HCT116 (cell line): ENCODE measurements at regions not wholly inside any gene's neighbourhood (a gene's known extent, or its start where the extent isn't known, plus 50 kb on each side); places are given as distances from the start of the nearest gene placed in this dataset.

Experiments
- ATAC-seq: fragments of 200-7000 bp; cut with Tn5 transposase; 2 replicates; pipeline ENCODE4 v1.9.1; 2020; ENCODE audit warnings: mild to moderate bottlenecking, moderate library complexity
- BruUV-seq: library from RNA; stranded (reverse); fragments of 400-500 nt; replicated peaks from 2 replicates; lab custom pipeline; 2021; lab: Mats Ljungman, UMichigan
- CTCF ChIA-PET: fragments of 300-600 bp; sonication (Branson Sonifier 250); formaldehyde crosslinking; loops from one replicate; lab custom pipeline; 2021; ENCODE audit warnings: antibody characterized with exemption; lab: Charles Lee
- POLR2A ChIA-PET: fragments of 300-600, 350-600 bp; sonication (Branson Sonifier 250); formaldehyde crosslinking; loops from one replicate; lab custom pipeline; 2021; ENCODE audit warnings: antibody characterized with exemption; lab: Charles Lee
- RAD21 ChIA-PET, 2 experiments: fragments of 300-600 bp; sonication (Branson Sonifier 250); formaldehyde crosslinking; loops; one replicate each; lab custom pipeline; 2023; ENCODE audit warnings: low total read pairs in 2 of 2; ENCODE audit not compliant: uncharacterized antibody in 2 of 2, unreplicated experiment in 2 of 2, low non-redundant PET in 1 of 2; lab: Charles Lee
- DNase-seq: peaks from one replicate; pipeline ENCODE4 v3.0.0-alpha.2; 2010; ENCODE audit warnings: low read depth, low spot score
- H2AFZ ChIP-seq: fragments of 200-600 bp; shearing (Covaris generic), sonication (generic); 2 replicates; pipeline ENCODE4 v1.6.1; 2017; ENCODE audit warnings: low read depth, mixed run types, mixed read lengths, antibody characterized with exemption, low read length; ENCODE audit not compliant: poor library complexity, severe bottlenecking
- H3K27ac ChIP-seq: 2 replicates; pipeline ENCODE4 v1.5.1; 2012; ENCODE audit warnings: low read depth, low read length
- H3K27me3 ChIP-seq: fragments of 200-600 bp; sonication (generic); 2 replicates; pipeline ENCODE4 v1.6.1; 2016; ENCODE audit warnings: mixed run types, low read length, mixed read lengths; ENCODE audit not compliant: insufficient read depth
- H3K36me3 ChIP-seq, 2 experiments: fragments of 200-500 bp in 1 of 2; fragments of 200-600 bp in 1 of 2; sonication (Bioruptor generic) in 1 of 2; sonication (generic) in 1 of 2; 2 replicates each; pipeline versions ENCODE4 v1.5.1 to v1.6.1; 2014 to 2016; ENCODE audit warnings: low read length in 2 of 2, inconsistent platforms in 1 of 2, mixed read lengths in 1 of 2, mixed run types in 1 of 2; ENCODE audit not compliant: insufficient read depth in 2 of 2, control insufficient read depth in 1 of 2
- H3K4me1 ChIP-seq, 2 experiments: fragments of 200-600 bp in 1 of 2; sonication (generic) in 1 of 2; 2 replicates each; pipeline versions ENCODE4 v1.5.1 to v1.6.1; 2012 to 2017; ENCODE audit warnings: low read length in 2 of 2, inconsistent platforms in 1 of 2, mild to moderate bottlenecking in 1 of 2, mixed read lengths in 1 of 2, mixed run types in 1 of 2, moderate library complexity in 1 of 2; ENCODE audit not compliant: insufficient read depth in 2 of 2, control insufficient read depth in 1 of 2
- H3K4me2 ChIP-seq: fragments of 200-600 bp; sonication (generic); 2 replicates; pipeline ENCODE4 v1.6.1; 2017; ENCODE audit warnings: mixed run types, low read length, mixed read lengths
- H3K4me3 ChIP-seq, 2 experiments: fragments of 200-600 bp in 1 of 2; sonication (generic) in 1 of 2; replicated peaks in 1 of 2; 2 replicates each; pipeline ENCODE4 v1.5.1; 2011 to 2016; ENCODE audit warnings: low read length in 2 of 2, control low read depth in 1 of 2, low read depth in 1 of 2, mild to moderate bottlenecking in 1 of 2, mixed read lengths in 1 of 2, mixed run types in 1 of 2
- H3K79me2 ChIP-seq: fragments of 200-600 bp; sonication (generic); 2 replicates; pipeline ENCODE4 v1.6.1; 2017; ENCODE audit warnings: mild to moderate bottlenecking, mixed run types, low read length, moderate library complexity, mixed read lengths; ENCODE audit not compliant: insufficient read depth
- H3K9ac ChIP-seq: fragments of 200-600 bp; sonication (generic); 2 replicates; pipeline ENCODE4 v1.6.1; 2016; ENCODE audit warnings: low read length, mixed read lengths
- H3K9me2 ChIP-seq: fragments of 200-600 bp; sonication (generic), shearing (Covaris generic); 2 replicates; pipeline ENCODE4 v1.6.1; 2017; ENCODE audit warnings: mixed run types, mild to moderate bottlenecking, moderate library complexity; ENCODE audit not compliant: insufficient read depth
- H3K9me3 ChIP-seq, 2 experiments: fragments of 200-500 bp in 1 of 2; fragments of 200-600 bp in 1 of 2; sonication (Bioruptor generic) in 1 of 2; sonication (generic) in 1 of 2; 2 replicates each; pipeline ENCODE4 v1.6.1; 2014 to 2017; ENCODE audit warnings: low read length in 2 of 2, mixed read lengths in 2 of 2, inconsistent platforms in 1 of 2, low read depth in 1 of 2, mild to moderate bottlenecking in 1 of 2, mixed run types in 1 of 2, moderate library complexity in 1 of 2; ENCODE audit not compliant: control insufficient read depth in 1 of 2, insufficient read depth in 1 of 2
- H4K20me1 ChIP-seq: fragments of 200-600 bp; sonication (generic), shearing (Covaris generic); 2 replicates; pipeline ENCODE4 v1.6.1; 2017; ENCODE audit warnings: mixed run types, mild to moderate bottlenecking, moderate library complexity; ENCODE audit not compliant: insufficient read depth
- EZH2phosphoT487 ChIP-seq: fragments of 200-600 bp; IDR thresholded peaks from 2 replicates; pipeline ENCODE4 v1.6.1; 2018; ENCODE audit warnings: antibody characterized with exemption, borderline replicate concordance
- FOSL1 ChIP-seq: IDR thresholded peaks from 2 replicates; pipeline ENCODE4 v1.6.1; 2012; ENCODE audit warnings: low read depth
- POLR2A ChIP-seq: IDR thresholded peaks from 2 replicates; pipeline ENCODE4 v1.7.0; 2011; ENCODE audit warnings: borderline replicate concordance; ENCODE audit not compliant: insufficient read depth, insufficient read length; ENCODE audit errors: extremely low read depth
- POLR2AphosphoS5 ChIP-seq: IDR thresholded peaks from 2 replicates; pipeline ENCODE4 v1.6.1; 2011; ENCODE audit warnings: mild to moderate bottlenecking, low read depth, low read length, moderate library complexity
- ZFX ChIP-seq: fragments of 450-650 bp; IDR thresholded peaks from 2 replicates; pipeline ENCODE4 v1.6.1; 2017
- ZNF274 ChIP-seq: fragments of 200-500 bp; sonication (Bioruptor generic); IDR thresholded peaks from 2 replicates; pipeline ENCODE4 v1.6.1; 2014; ENCODE audit warnings: mild to moderate bottlenecking, low read depth, low read length, inconsistent platforms
- intact Hi-C: fragments of 100-400 bp; cut with micrococcal nuclease; formaldehyde crosslinking; loops from 2 replicates; pipeline ENCODE4 v1.10.0; 2022
- TF ChIP-seq, protein P1 (sequence below): IDR thresholded peaks from 2 replicates; pipeline ENCODE4 v1.6.1; 2012
- TF ChIP-seq, protein P2 (sequence below), 3 experiments: fragments of 200-600 bp in 1 of 3; sonication (generic) in 1 of 3; IDR thresholded peaks in 2 of 3; conservative IDR thresholded peaks in 1 of 3; 2 replicates each; pipeline ENCODE4 v1.5.1; 2012 to 2017; ENCODE audit warnings: low read depth in 2 of 3, low read length in 2 of 3, antibody characterized with exemption in 1 of 3, borderline replicate concordance in 1 of 3, control low read depth in 1 of 3, mild to moderate bottlenecking in 1 of 3, mixed read lengths in 1 of 3, mixed run types in 1 of 3, moderate library complexity in 1 of 3; ENCODE audit not compliant: insufficient read depth in 1 of 3
- TF ChIP-seq, protein P3 (sequence below): IDR thresholded peaks from 2 replicates; pipeline ENCODE4 v1.6.1; 2012

DNA sequence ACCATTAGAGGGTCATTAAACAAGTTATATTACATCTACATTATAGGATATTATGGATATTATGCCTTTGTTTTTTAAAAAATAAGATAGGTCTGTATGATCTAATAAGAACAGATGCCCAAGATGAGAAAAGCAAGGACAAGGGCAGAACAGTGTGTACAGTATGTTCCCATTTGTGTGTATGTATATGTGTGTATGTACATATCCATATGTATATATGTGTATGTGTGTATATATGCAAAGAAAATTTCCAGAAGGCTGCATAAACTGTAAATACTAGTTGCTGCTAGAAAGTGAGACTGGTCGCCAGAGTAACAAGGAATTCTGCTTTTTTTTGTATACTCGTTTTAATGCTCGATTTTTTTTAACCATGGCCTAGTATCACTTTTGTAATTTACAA is 58.1 kb upstream of the GLIS3 start:
- Histone ChIP-seq H4K20me1 (no peaks in the 10 kb centered on the region), H3K9ac (no peak overlapping the region), H3K9me3 (no peaks in the 10 kb centered on the region), H3K36me3 (no peaks in the 10 kb centered on the region), H3K4me2 (no peak overlapping the region), H3K4me3 (no peak overlapping the region), H2AFZ (no peak overlapping the region), H3K4me1 (no peaks in the 10 kb centered on the region), H3K27ac (no peak overlapping the region), H3K9me2 (no peaks in the 10 kb centered on the region), H3K27me3 (no peaks in the 10 kb centered on the region), H3K79me2 (no peaks in the 10 kb centered on the region)
- ATAC-seq (no peak), DNase-seq (no peak)
- intact Hi-C loops = no loop called here
- no TSS peak for BruUV-seq
- ChIA-PET RAD21 (no interaction called here), POLR2A (no interaction called here), CTCF (no interaction called here)
- TF ChIP-seq POLR2A (no peak), POLR2AphosphoS5 (no peak), ZFX (no peak), EZH2phosphoT487 (no peak), FOSL1 (no peak), ZNF274 (no peak)
- TF ChIP-seq, protein P1, sequence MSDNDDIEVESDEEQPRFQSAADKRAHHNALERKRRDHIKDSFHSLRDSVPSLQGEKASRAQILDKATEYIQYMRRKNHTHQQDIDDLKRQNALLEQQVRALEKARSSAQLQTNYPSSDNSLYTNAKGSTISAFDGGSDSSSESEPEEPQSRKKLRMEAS = no peak
- TF ChIP-seq, protein P2, sequence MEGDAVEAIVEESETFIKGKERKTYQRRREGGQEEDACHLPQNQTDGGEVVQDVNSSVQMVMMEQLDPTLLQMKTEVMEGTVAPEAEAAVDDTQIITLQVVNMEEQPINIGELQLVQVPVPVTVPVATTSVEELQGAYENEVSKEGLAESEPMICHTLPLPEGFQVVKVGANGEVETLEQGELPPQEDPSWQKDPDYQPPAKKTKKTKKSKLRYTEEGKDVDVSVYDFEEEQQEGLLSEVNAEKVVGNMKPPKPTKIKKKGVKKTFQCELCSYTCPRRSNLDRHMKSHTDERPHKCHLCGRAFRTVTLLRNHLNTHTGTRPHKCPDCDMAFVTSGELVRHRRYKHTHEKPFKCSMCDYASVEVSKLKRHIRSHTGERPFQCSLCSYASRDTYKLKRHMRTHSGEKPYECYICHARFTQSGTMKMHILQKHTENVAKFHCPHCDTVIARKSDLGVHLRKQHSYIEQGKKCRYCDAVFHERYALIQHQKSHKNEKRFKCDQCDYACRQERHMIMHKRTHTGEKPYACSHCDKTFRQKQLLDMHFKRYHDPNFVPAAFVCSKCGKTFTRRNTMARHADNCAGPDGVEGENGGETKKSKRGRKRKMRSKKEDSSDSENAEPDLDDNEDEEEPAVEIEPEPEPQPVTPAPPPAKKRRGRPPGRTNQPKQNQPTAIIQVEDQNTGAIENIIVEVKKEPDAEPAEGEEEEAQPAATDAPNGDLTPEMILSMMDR (IDR thresholded peaks at IDR 0.05 in 2 of 3, conservative IDR thresholded peaks at IDR 0.05 in 1 of 3; ENCODE audit: borderline replicate concordance in 1 of 3, insufficient read depth in 1 of 3, low read depth in 2 of 3, low read length in 2 of 3) = no peak
- TF ChIP-seq, protein P3, sequence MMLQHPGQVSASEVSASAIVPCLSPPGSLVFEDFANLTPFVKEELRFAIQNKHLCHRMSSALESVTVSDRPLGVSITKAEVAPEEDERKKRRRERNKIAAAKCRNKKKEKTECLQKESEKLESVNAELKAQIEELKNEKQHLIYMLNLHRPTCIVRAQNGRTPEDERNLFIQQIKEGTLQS = no peak
